Spleen (tissue), 11 donors: ENCODE measurements at regions not wholly inside any gene's neighbourhood (a gene's known extent, or its start where the extent isn't known, plus 50 kb on each side); places are given as distances from the start of the nearest gene placed in this dataset.

Source experiments
- DNase-seq: peaks from one replicate; pipeline ENCODE4 v3.0.0-alpha.2; 2020
- H3K27ac ChIP-seq, 8 donors: fragments of 200-600 bp; sonication (generic) in 7 of 8; 1 replicate in 4 of 8; 2 replicates in 4 of 8; pipeline versions ENCODE4 v1.5.0 to v1.8.0; 2016 to 2021; ENCODE audit warnings: inconsistent platforms in 4 of 8, mild to moderate bottlenecking in 4 of 8, moderate library complexity in 1 of 8
- H3K27me3 ChIP-seq, 7 donors: fragments of 200-600 bp; sonication (generic) in 6 of 7; replicated peaks in 1 of 7; 1 replicate in 4 of 7; 2 replicates in 3 of 7; pipeline versions ENCODE4 v1.5.0 to v1.8.0; 2016 to 2021; ENCODE audit warnings: inconsistent platforms in 3 of 7, mild to moderate bottlenecking in 1 of 7
- H3K36me3 ChIP-seq, 6 donors: fragments of 200-600 bp; sonication (generic) in 5 of 6; 1 replicate in 4 of 6; 2 replicates in 2 of 6; pipeline versions ENCODE4 v1.5.0 to v1.8.0; 2016 to 2021; ENCODE audit warnings: inconsistent platforms in 2 of 6
- H3K4me1 ChIP-seq, 6 donors: fragments of 200-600 bp; sonication (generic) in 5 of 6; 1 replicate in 3 of 6; 2 replicates in 3 of 6; pipeline versions ENCODE4 v1.5.0 to v1.8.0; 2016 to 2021; ENCODE audit warnings: inconsistent platforms in 3 of 6
- H3K4me3 ChIP-seq, 8 donors: fragments of 200-600 bp; sonication (generic) in 7 of 8; 1 replicate in 4 of 8; 2 replicates in 4 of 8; pipeline versions ENCODE4 v1.5.0 to v1.8.0; 2016 to 2021; ENCODE audit warnings: inconsistent platforms in 4 of 8, mild to moderate bottlenecking in 4 of 8, moderate library complexity in 2 of 8
- H3K9me3 ChIP-seq, 8 donors: fragments of 200-600 bp; sonication (generic) in 7 of 8; 1 replicate in 4 of 8; 2 replicates in 4 of 8; pipeline versions ENCODE4 v1.5.0 to v1.8.0; 2016 to 2021; ENCODE audit warnings: inconsistent platforms in 4 of 8
- POLR2A ChIP-seq, 3 donors: fragments of 450-650 bp; IDR thresholded peaks; one replicate each; pipeline ENCODE4 v1.5.1; 2017; ENCODE audit warnings: antibody characterized with exemption in 3 of 3, mild to moderate bottlenecking in 1 of 3
- POLR2AphosphoS5 ChIP-seq, 3 donors: sonication (generic); formaldehyde crosslinking; IDR thresholded peaks; one replicate each; pipeline ENCODE4 v1.5.1; 2017; ENCODE audit warnings: antibody characterized with exemption in 3 of 3
- WGBS, 5 donors: extraction: QIAGEN DNeasy Blood & Tissue Kit in 3 of 5; methylation state at CpG; one replicate each; pipeline versions ENCODE4 v1.1.5 to v1.1.7; 2013 to 2018; 5-methylcytosine and 5-hydroxymethylcytosine counted together
- intact Hi-C: fragments of 100-400 bp; cut with DNase I; formaldehyde crosslinking; loops from one replicate; pipeline ENCODE4 v1.15.0; 2023; ENCODE audit warnings: low total_unique reads
- TF ChIP-seq, protein P1 (sequence below), 11 experiments: fragments of 200-600 bp in 7 of 11; fragments of 450-650 bp in 4 of 11; sonication (generic) in 4 of 11; IDR thresholded peaks in 8 of 11; conservative IDR thresholded peaks in 3 of 11; 1 replicate in 7 of 11; 2 replicates in 4 of 11; pipeline versions ENCODE4 v1.4.0 to v1.8.0; 2016 to 2021; ENCODE audit warnings: antibody characterized with exemption in 11 of 11, inconsistent platforms in 4 of 11, mild to moderate bottlenecking in 1 of 11
- donor health status: healthy with polysubstance abuse.
- donor health status: DM: no; HTN: no; CAD: no; lungs with moderate emphysema.
- donor health status: DM: no; HTN: no; CAD: no.
- donor health status: Bipolar disorder and iron deficiency.
- donor health status: healthy.
- donor health status: DM: no; HTN: no; CAD: no.
- donor health status: DM: yes; HTN: yes; CAD: no.

GRCh38 chr13:89310943-89311672 lies 1639.9 kb downstream of the SLITRK5 start:
- no peak overlapping the region for H3K4me3 ChIP-seq
- intact Hi-C loops = no loop called here
- H3K27ac ChIP-seq = no peak overlapping the region
- WGBS, 5 donors = 71 to 81% (median 75%) methylated on average over 4 of the region's 4 CpGs
- H3K4me1 ChIP-seq = no peaks in the 10 kb centered on the region
- no peak for DNase-seq
- H3K27me3 ChIP-seq = no peaks in the 10 kb centered on the region
- TF ChIP-seq POLR2AphosphoS5 (IDR thresholded peaks at IDR 0.05) = no peak
- TF ChIP-seq, protein P1, sequence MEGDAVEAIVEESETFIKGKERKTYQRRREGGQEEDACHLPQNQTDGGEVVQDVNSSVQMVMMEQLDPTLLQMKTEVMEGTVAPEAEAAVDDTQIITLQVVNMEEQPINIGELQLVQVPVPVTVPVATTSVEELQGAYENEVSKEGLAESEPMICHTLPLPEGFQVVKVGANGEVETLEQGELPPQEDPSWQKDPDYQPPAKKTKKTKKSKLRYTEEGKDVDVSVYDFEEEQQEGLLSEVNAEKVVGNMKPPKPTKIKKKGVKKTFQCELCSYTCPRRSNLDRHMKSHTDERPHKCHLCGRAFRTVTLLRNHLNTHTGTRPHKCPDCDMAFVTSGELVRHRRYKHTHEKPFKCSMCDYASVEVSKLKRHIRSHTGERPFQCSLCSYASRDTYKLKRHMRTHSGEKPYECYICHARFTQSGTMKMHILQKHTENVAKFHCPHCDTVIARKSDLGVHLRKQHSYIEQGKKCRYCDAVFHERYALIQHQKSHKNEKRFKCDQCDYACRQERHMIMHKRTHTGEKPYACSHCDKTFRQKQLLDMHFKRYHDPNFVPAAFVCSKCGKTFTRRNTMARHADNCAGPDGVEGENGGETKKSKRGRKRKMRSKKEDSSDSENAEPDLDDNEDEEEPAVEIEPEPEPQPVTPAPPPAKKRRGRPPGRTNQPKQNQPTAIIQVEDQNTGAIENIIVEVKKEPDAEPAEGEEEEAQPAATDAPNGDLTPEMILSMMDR (IDR thresholded peaks at IDR 0.05 in 8 of 11, conservative IDR thresholded peaks at IDR 0.05 in 3 of 11) = no peak
- no peak for TF ChIP-seq POLR2A (IDR thresholded peaks at IDR 0.05)
- no peaks in the 10 kb centered on the region for H3K36me3 ChIP-seq
- peaks cover 0 to 6% (median 0%) of the 10 kb centered on the region in 8 donors for H3K9me3 ChIP-seq

GRCh38 chr13:89315287-89315686 lies 1644.1 kb downstream of the SLITRK5 start:
- Histone ChIP-seq H3K9me3 (peaks cover 0 to 16% (median 2%) of the 10 kb centered on the region in 8 donors), H3K4me3 (no peak overlapping the region), H3K36me3 (no peaks in the 10 kb centered on the region), H3K27me3 (no peaks in the 10 kb centered on the region), H3K4me1 (no peaks in the 10 kb centered on the region), H3K27ac (no peak overlapping the region)
- DNase-seq = no peak
- 30 to 79% (median 51%) methylated on average over 1 of the region's 1 CpG for WGBS, 5 donors
- intact Hi-C loops = no loop called here
- TF ChIP-seq POLR2AphosphoS5 (IDR thresholded peaks at IDR 0.05) = no peak

GRCh38 chr13:89322466-89322865 lies 1651.3 kb downstream of the SLITRK5 start:
- no peak overlapping the region for H3K4me3 ChIP-seq
- DNase-seq = no peak
- 58 to 75% (median 69%) methylated on average over 5 of the region's 5 CpGs for WGBS, 5 donors
- H3K9me3 ChIP-seq = peaks cover 0 to 28% (median 10%) of the 10 kb centered on the region in 8 donors
- intact Hi-C loops = no loop called here
- H3K27me3 ChIP-seq = no peaks in the 10 kb centered on the region
- no peak overlapping the region for H3K27ac ChIP-seq
- TF ChIP-seq, protein P1 (IDR thresholded peaks at IDR 0.05 in 8 of 11, conservative IDR thresholded peaks at IDR 0.05 in 3 of 11) = no peak
- TF ChIP-seq POLR2AphosphoS5 (IDR thresholded peaks at IDR 0.05) = no peak
- TF ChIP-seq POLR2A (IDR thresholded peaks at IDR 0.05) = no peak
- H3K36me3 ChIP-seq = no peaks in the 10 kb centered on the region
- no peaks in the 10 kb centered on the region for H3K4me1 ChIP-seq

DNA sequence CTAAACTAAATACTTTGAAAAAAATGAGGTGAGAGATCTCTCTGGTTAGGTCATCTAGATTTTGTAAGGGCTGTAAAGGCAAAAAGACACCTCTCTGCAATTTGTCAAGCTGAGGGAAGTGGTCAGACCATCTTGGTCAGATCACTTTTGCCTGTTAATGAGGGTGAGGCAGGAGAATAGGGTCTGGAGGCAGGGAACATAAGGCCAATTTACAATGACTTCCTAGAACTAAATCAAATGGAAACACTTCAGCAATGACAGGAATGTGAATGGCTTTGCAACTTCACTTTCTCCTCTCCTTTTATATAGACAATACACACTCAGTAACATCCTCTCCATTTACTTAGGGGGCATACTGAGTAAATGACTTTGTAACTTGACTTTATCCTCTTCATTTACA lies 1653.4 kb downstream of the SLITRK5 start:
- DNase-seq = no peak
- TF ChIP-seq POLR2AphosphoS5 (IDR thresholded peaks at IDR 0.05) (no peak), POLR2A (IDR thresholded peaks at IDR 0.05) (no peak)
- TF ChIP-seq, protein P1 (IDR thresholded peaks at IDR 0.05 in 8 of 11, conservative IDR thresholded peaks at IDR 0.05 in 3 of 11) = no peak
- Histone ChIP-seq H3K27me3 (no peaks in the 10 kb centered on the region), H3K36me3 (no peaks in the 10 kb centered on the region), H3K4me1 (no peaks in the 10 kb centered on the region), H3K4me3 (no peak overlapping the region), H3K9me3 (peaks cover 0 to 24% (median 4%) of the 10 kb centered on the region in 8 donors), H3K27ac (no peak overlapping the region)
- intact Hi-C loops = no loop called here
